AG04450 (cell line): ENCODE measurements at regions not wholly inside any gene's neighbourhood (a gene's known extent, or its start where the extent isn't known, plus 50 kb on each side); places are given as distances from the start of the nearest gene placed in this dataset.
"Not testable (repeated sequence)": the region's sequence is repeated elsewhere in the genome, so short reads cannot be mapped to it uniquely, and the experiment has no call there.

Source experiments
- CTCF ChIA-PET: fragments of 300-600, 350-600 bp; formaldehyde crosslinking; extraction: SDS; loops from one replicate; lab custom pipeline; 2022; ENCODE audit warnings: antibody characterized with exemption, inconsistent platforms; lab: Charles Lee
- POLR2A ChIA-PET: fragments of 350-600 bp; formaldehyde crosslinking; extraction: SDS; loops from one replicate; lab custom pipeline; 2021; ENCODE audit warnings: antibody characterized with exemption, inconsistent platforms; lab: Yijun Ruan, JAX
- DNase-seq: peaks from one replicate; pipeline ENCODE4 v3.0.0-alpha.2; 2011; ENCODE audit warnings: low read depth, low spot score
- H3K27ac ChIP-seq: one replicate; pipeline ENCODE4 v1.5.1; 2012; ENCODE audit warnings: low read depth, low read length, control low read depth
- H3K27me3 ChIP-seq: one replicate; pipeline ENCODE4 v1.6.0; 2012; ENCODE audit warnings: low read length; ENCODE audit not compliant: control insufficient read depth, insufficient read depth
- H3K4me3 ChIP-seq: 2 replicates; pipeline ENCODE4 v1.5.1; 2011; ENCODE audit warnings: mild to moderate bottlenecking, low read depth, low read length, control low read depth
- H3K9me3 ChIP-seq: 2 replicates; pipeline ENCODE4 v1.5.1; 2012; ENCODE audit warnings: low read length; ENCODE audit not compliant: control insufficient read depth, insufficient read depth
- CTCF ChIP-seq: IDR thresholded peaks from 2 replicates; pipeline ENCODE4 v1.5.1; 2011; ENCODE audit warnings: low read depth, low read length, control low read depth, inconsistent platforms

GRCh38 chr4:141563723-141564122 lies 72.7 kb upstream of the IL15 start:
- ChIA-PET POLR2A (no interaction called here), CTCF (no interaction called here)
- Histone ChIP-seq H3K27me3 (no peaks in the 10 kb centered on the region), H3K4me3 (no peak overlapping the region), H3K9me3 (no peaks in the 10 kb centered on the region; the same call in 1 of the 2 replicates), H3K27ac (no peak overlapping the region)
- TF ChIP-seq CTCF: no peak
- DNase-seq: no peak

GRCh38 chr4:141564961-141565360 lies 71.4 kb upstream of the IL15 start:
- DNase-seq, H3K27me3 ChIP-seq, H3K27ac ChIP-seq, POLR2A ChIA-PET, H3K4me3 ChIP-seq, CTCF ChIA-PET, H3K9me3 ChIP-seq: not testable (repeated sequence)

GRCh38 chr4:141565379-141566089 lies 70.8 kb upstream of the IL15 start:
- TF ChIP-seq CTCF: no peak
- CTCF ChIA-PET: no interaction called here
- POLR2A ChIA-PET: no interaction called here
- DNase-seq: no peak
- Histone ChIP-seq H3K27ac (no peak overlapping the region), H3K9me3 (no peaks in the 10 kb centered on the region; the same call in 1 of the 2 replicates), H3K27me3 (no peaks in the 10 kb centered on the region), H3K4me3 (no peak overlapping the region)

GRCh38 chr4:141567326-141567915 lies 69.0 kb upstream of the IL15 start:
- DNase-seq: no peak
- no peak for TF ChIP-seq CTCF
- ChIA-PET POLR2A (no interaction called here), CTCF (interaction anchor here (0.6 kb wide), 1 partner anchor 9 kb away, joined by 3 read pairs; no protein-coding TSS in a partner anchor)
- Histone ChIP-seq H3K27me3 (no peaks in the 10 kb centered on the region), H3K9me3 (no peaks in the 10 kb centered on the region; the same call in 1 of the 2 replicates), H3K4me3 (no peak overlapping the region), H3K27ac (no peak overlapping the region)

GRCh38 chr4:141569141-141569540 lies 67.2 kb upstream of the IL15 start:
- Histone ChIP-seq H3K9me3 (no peaks in the 10 kb centered on the region; the same call in 1 of the 2 replicates), H3K4me3 (no peak overlapping the region), H3K27ac (no peak overlapping the region), H3K27me3 (no peaks in the 10 kb centered on the region)
- DNase-seq: no peak
- no peak for TF ChIP-seq CTCF
- ChIA-PET CTCF (no interaction called here), POLR2A (no interaction called here)
